ENCODE measurements at regions not wholly inside any gene's neighbourhood (a gene's known extent, or its start where the extent isn't known, plus 50 kb on each side); places are given as distances from the start of the nearest gene placed in this dataset.

DNA sequence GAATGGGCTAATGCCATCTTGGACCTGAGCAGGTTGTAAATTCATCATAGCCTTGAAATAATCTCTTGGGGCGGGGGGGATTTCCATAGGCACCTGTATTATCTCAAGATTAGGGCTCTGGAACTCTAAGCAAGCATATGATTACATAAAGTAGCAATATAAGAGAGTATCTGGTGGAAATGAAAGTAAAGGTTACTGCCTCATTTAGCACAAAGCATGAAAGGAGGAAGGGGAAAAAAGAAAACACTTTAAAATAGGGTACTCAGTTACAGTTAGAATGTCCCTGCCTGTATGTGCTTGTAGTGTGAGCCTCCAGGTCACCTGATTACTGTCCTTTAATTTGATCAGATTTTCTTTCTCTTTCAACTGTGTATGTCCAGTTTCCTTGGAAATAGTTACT, 1079.7 kb upstream of the CDH18 start:
- H3K4me3 ChIP-seq: no peak overlapping the region
- no peaks in the 10 kb centered on the region for H3K4me1 ChIP-seq
- ATAC-seq (no peak), DNase-seq (no peak)
- H3K27ac ChIP-seq: no peak overlapping the region
- H3K9me3 ChIP-seq: peaks cover 0 to 27% (median 0%) of the 10 kb centered on the region in 11 donors
- no peaks in the 10 kb centered on the region for H3K27me3 ChIP-seq
- intact Hi-C loops (cut with DNase I): no loop called here
- TF ChIP-seq, protein P1, sequence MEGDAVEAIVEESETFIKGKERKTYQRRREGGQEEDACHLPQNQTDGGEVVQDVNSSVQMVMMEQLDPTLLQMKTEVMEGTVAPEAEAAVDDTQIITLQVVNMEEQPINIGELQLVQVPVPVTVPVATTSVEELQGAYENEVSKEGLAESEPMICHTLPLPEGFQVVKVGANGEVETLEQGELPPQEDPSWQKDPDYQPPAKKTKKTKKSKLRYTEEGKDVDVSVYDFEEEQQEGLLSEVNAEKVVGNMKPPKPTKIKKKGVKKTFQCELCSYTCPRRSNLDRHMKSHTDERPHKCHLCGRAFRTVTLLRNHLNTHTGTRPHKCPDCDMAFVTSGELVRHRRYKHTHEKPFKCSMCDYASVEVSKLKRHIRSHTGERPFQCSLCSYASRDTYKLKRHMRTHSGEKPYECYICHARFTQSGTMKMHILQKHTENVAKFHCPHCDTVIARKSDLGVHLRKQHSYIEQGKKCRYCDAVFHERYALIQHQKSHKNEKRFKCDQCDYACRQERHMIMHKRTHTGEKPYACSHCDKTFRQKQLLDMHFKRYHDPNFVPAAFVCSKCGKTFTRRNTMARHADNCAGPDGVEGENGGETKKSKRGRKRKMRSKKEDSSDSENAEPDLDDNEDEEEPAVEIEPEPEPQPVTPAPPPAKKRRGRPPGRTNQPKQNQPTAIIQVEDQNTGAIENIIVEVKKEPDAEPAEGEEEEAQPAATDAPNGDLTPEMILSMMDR (IDR thresholded peaks at IDR 0.05): no peak
- 41 to 60% methylated on average over 1 of the region's 1 CpG for WGBS, 2 donors
- no peaks in the 10 kb centered on the region for H3K36me3 ChIP-seq

DNA sequence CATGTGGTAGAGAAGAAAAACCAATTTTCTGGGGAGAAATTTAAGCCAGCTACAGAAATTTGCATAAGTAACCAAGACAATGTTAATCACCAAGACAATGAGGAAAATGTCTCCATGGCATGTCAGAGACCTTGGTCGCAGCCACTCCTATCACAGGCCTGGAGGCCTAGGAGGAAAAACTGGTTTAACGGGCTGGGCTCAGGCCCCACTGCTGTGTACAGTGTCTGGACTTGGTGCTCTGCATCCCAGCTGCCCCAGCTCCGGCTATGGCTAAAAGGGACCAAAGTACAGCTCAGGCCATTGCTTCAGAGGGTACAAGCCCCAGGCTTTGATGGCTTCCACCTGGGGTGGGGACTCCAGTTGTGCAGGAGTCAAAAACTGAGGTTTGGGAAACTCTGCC, 1075.1 kb upstream of the CDH18 start:
- Histone ChIP-seq H3K36me3 (no peaks in the 10 kb centered on the region), H3K27ac (no peak overlapping the region), H3K27me3 (no peaks in the 10 kb centered on the region), H3K4me1 (no peaks in the 10 kb centered on the region), H3K4me3 (no peak overlapping the region), H3K9me3 (peaks cover 0 to 31% (median 0%) of the 10 kb centered on the region in 11 donors)
- DNase-seq: no peak
- intact Hi-C loops (cut with DNase I): no loop called here
- TF ChIP-seq, protein P1 (IDR thresholded peaks at IDR 0.05): no peak
- ATAC-seq: no peak
- 81 to 82% methylated on average over 3 of the region's 3 CpGs for WGBS, 2 donors

GRCh38 chr5:21058289-21058688, 1070.3 kb upstream of the CDH18 start:
- intact Hi-C loops (cut with DNase I): no loop called here
- 84 to 87% methylated on average over 5 of the region's 5 CpGs for WGBS, 2 donors
- H3K4me3 ChIP-seq: no peak overlapping the region

DNA sequence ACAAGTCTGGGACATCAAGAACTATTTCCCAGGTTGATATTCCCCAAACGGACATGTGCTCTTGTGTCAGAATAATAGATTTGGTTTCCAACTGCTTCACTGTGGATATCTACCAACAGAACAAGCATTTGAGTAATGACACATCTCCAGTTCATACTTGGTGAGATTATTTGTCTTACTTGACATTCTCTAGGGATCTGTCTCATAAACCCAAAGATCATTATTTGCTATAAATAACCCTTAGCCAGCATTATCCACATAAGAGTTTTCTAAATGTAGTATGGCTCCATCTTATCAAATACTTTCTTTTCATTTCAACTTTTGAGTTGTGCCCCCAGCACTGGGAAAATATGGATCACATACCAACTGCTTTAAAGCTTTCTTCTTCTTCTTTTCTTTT, 1063.9 kb upstream of the CDH18 start:
- ATAC-seq: no peak
- intact Hi-C loops (cut with DNase I): no loop called here
- TF ChIP-seq, protein P1 (IDR thresholded peaks at IDR 0.05): no peak

More at GRCh38 chr5:21058289-21058688, 1070.3 kb upstream of the CDH18 start:
- Histone ChIP-seq H3K27me3 (no peaks in the 10 kb centered on the region), H3K9me3 (peaks cover 0 to 16% (median 0%) of the 10 kb centered on the region in 11 donors), H3K36me3 (no peaks in the 10 kb centered on the region), H3K4me1 (no peaks in the 10 kb centered on the region), H3K27ac (no peak overlapping the region)
- no peak for DNase-seq
- TF ChIP-seq, protein P1 (IDR thresholded peaks at IDR 0.05): no peak
- no peak for ATAC-seq

More for the DNA sequence above, 1063.9 kb upstream of the CDH18 start:
- Histone ChIP-seq H3K4me3 (no peak overlapping the region), H3K9me3 (peaks cover 0 to 6% (median 0%) of the 10 kb centered on the region in 11 donors), H3K4me1 (no peaks in the 10 kb centered on the region), H3K27me3 (no peaks in the 10 kb centered on the region), H3K27ac (no peak overlapping the region), H3K36me3 (no peaks in the 10 kb centered on the region)
- no peak for DNase-seq
- 70 to 79% methylated on average over 1 of the region's 1 CpG for WGBS, 2 donors
